Osteocyte (in vitro differentiated cells): ENCODE measurements at regions not wholly inside any gene's neighbourhood (a gene's known extent, or its start where the extent isn't known, plus 50 kb on each side); places are given as distances from the start of the nearest gene placed in this dataset.
"Not testable (repeated sequence)": the region's sequence is repeated elsewhere in the genome, so short reads cannot be mapped to it uniquely, and the experiment has no call there.

Experiments used
- DNase-seq: peaks from one replicate; pipeline ENCODE4 v3.0.0; 2021; ENCODE audit warnings: mixed read lengths; ENCODE audit not compliant: unreplicated experiment; ENCODE audit errors: extremely low spot score
- H3K27ac Mint-ChIP-seq: one replicate; pipeline ENCODE4 v1.8.0; 2021; ENCODE audit warnings: mild to moderate bottlenecking, mixed read lengths; ENCODE audit not compliant: unreplicated experiment
- H3K27me3 Mint-ChIP-seq: one replicate; pipeline ENCODE4 v1.8.0; 2021; ENCODE audit warnings: mixed read lengths; ENCODE audit not compliant: unreplicated experiment
- H3K36me3 Mint-ChIP-seq: one replicate; pipeline ENCODE4 v1.8.0; 2021; ENCODE audit warnings: mixed read lengths; ENCODE audit not compliant: unreplicated experiment
- H3K4me1 Mint-ChIP-seq: one replicate; pipeline ENCODE4 v1.8.0; 2021; ENCODE audit warnings: mixed read lengths; ENCODE audit not compliant: unreplicated experiment
- H3K4me3 Mint-ChIP-seq: one replicate; pipeline ENCODE4 v1.8.0; 2021; ENCODE audit warnings: mild to moderate bottlenecking, moderate library complexity, mixed read lengths; ENCODE audit not compliant: unreplicated experiment
- H3K9me3 Mint-ChIP-seq: one replicate; pipeline ENCODE4 v1.8.0; 2021; ENCODE audit warnings: mixed read lengths; ENCODE audit not compliant: unreplicated experiment
- CTCF ChIP-seq: fragments of 200-600 bp; sonication (generic); IDR thresholded peaks from 2 replicates; pipeline ENCODE4 v1.5.0; 2021; ENCODE audit warnings: antibody characterized with exemption, mild to moderate bottlenecking, moderate library complexity

GRCh38 chr7:113756250-113756649 is 162.6 kb downstream of the PPP1R3A start:
- Mint-ChIP-seq H3K4me3 (no peak overlapping the region), H3K27ac (no peak overlapping the region), H3K4me1 (peaks cover 4% of the 10 kb centered on the region), H3K27me3 (no peaks in the 10 kb centered on the region), H3K36me3 (peaks cover 4% of the 10 kb centered on the region), H3K9me3 (peaks cover 13% of the 10 kb centered on the region)
- no peak for TF ChIP-seq CTCF
- DNase-seq: no peak

DNA sequence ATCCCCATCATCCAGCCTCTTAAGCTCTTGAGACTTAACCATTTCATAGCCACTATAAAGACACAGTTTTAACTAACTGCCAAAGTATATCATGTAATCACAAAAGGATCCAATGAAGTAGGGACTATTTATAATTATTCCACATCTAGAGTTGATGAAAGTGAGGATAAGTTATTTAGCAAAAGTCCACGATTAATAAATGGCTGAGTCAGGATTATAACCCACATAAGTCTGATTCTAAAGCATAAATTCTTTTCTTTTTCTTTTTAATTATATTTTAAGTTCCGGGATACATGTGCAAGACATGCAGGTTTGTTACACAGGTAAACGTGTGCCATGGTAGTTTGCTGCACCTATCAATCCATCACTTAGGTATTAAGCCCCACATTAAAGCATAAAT is 166.1 kb downstream of the PPP1R3A start:
- peaks cover 12% of the 10 kb centered on the region for H3K9me3 Mint-ChIP-seq
- no peak for TF ChIP-seq CTCF
- no peaks in the 10 kb centered on the region for H3K4me1 Mint-ChIP-seq
- H3K27ac Mint-ChIP-seq: no peak overlapping the region
- H3K36me3 Mint-ChIP-seq: peaks cover 3% of the 10 kb centered on the region
- no peak overlapping the region for H3K4me3 Mint-ChIP-seq
- no peak for DNase-seq
- no peaks in the 10 kb centered on the region for H3K27me3 Mint-ChIP-seq

DNA sequence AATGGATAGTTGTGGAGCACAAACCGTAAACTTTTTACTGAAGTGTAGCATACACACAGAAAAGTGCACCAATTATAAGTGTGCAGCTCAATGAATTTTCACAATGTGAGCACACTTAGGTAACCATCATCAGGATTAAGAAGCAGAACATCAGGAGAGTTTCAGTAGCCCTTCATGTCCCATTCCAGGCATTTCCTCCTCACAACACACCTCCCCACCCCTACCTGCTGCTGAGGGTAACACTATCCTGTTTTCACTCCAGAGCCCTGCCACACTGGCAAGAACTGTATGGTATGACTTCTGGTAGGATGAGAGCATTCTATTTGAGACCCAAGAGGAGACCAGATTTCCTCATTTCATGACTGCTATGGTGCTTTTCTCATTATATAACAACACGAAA is 166.5 kb downstream of the PPP1R3A start:
- no peak for DNase-seq
- Mint-ChIP-seq H3K36me3 (peaks cover 2% of the 10 kb centered on the region), H3K27me3 (no peaks in the 10 kb centered on the region), H3K4me3 (no peak overlapping the region), H3K9me3 (peaks cover 8% of the 10 kb centered on the region), H3K27ac (no peak overlapping the region), H3K4me1 (no peaks in the 10 kb centered on the region)
- TF ChIP-seq CTCF: no peak

GRCh38 chr7:113751547-113751946 is 167.3 kb downstream of the PPP1R3A start:
- no peak for DNase-seq
- Mint-ChIP-seq H3K4me3 (no peak overlapping the region), H3K27me3 (no peaks in the 10 kb centered on the region), H3K36me3 (no peaks in the 10 kb centered on the region), H3K27ac (no peak overlapping the region), H3K4me1 (no peaks in the 10 kb centered on the region), H3K9me3 (peaks cover 5% of the 10 kb centered on the region)
- TF ChIP-seq CTCF: no peak

GRCh38 chr7:113748385-113748784 is 170.4 kb downstream of the PPP1R3A start:
- not testable (repeated sequence) for H3K4me3 Mint-ChIP-seq, H3K4me1 Mint-ChIP-seq, H3K27ac Mint-ChIP-seq, H3K9me3 Mint-ChIP-seq, H3K27me3 Mint-ChIP-seq, DNase-seq, H3K36me3 Mint-ChIP-seq

DNA sequence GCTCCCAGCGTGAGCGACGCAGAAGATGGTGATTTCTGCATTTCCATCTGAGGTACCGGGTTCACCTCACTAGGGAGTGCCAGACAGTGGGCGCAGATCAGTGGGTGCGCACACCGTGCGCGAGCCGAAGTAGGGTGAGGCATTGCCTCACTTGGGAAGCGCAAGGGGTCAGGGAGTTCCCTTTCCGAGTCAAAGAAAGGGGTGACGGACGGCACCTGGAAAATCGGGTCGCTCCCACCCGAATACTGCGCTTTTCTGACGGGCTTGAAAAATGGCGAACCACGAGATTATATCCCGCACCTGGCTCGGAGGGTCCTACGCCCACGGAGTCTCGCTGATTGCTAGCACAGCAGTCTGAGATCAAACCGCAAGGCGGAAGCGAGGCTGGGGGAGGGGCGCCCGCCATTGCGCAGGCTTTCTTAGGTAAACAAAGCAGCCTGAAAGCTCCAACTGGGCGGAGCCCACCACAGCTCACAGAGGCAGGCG is 175.8 kb downstream of the PPP1R3A start:
- peak overlapping the region; percentile 27 for H3K27ac Mint-ChIP-seq

More for the DNA sequence above, 175.8 kb downstream of the PPP1R3A start:
- H3K4me1 Mint-ChIP-seq, H3K9me3 Mint-ChIP-seq, DNase-seq, H3K27me3 Mint-ChIP-seq, H3K36me3 Mint-ChIP-seq: not testable (repeated sequence)
- H3K4me3 Mint-ChIP-seq: peak overlapping the region; percentile 55
